GM18505 (cell line): ENCODE measurements at regions not wholly inside any gene's neighbourhood (a gene's known extent, or its start where the extent isn't known, plus 50 kb on each side); places are given as distances from the start of the nearest gene placed in this dataset.
A peak's percentile ranks its signal among the peaks of the same experiment; 100 is the strongest.

Experiments used
- ATAC-seq: cut with Tn5 transposase; IDR thresholded peaks from one replicate; pipeline ENCODE4 v1.9.1; 2021; ENCODE audit not compliant: unreplicated experiment
- POLR2A ChIP-seq: IDR thresholded peaks from 4 replicates; pipeline ENCODE4 v1.6.1; 2011; ENCODE audit warnings: borderline replicate concordance; ENCODE audit not compliant: insufficient read depth, insufficient read length; ENCODE audit errors: extremely low read depth

- TF ChIP-seq POLR2A: no peak
- no peak for ATAC-seq
These were observed 79.5 kb downstream of the FASLG start for GRCh38 chr1:172738389-172738788.

GRCh38 chr1:172742599-172743500, 83.9 kb downstream of the FASLG start:
- no peak for TF ChIP-seq POLR2A
- ATAC-seq: no peak

GRCh38 chr1:172745014-172745413, 86.1 kb downstream of the FASLG start:
- TF ChIP-seq POLR2A: no peak

GRCh38 chr1:172746091-172746949, 87.4 kb downstream of the FASLG start:
- ATAC-seq: peak; percentile 81
- TF ChIP-seq POLR2A: no peak

More at GRCh38 chr1:172745014-172745413, 86.1 kb downstream of the FASLG start:
- peak; percentile 57 for ATAC-seq

- ATAC-seq: no peak
- no peak for TF ChIP-seq POLR2A
These were observed 89.3 kb downstream of the FASLG start for GRCh38 chr1:172748201-172748600.

- no peak for ATAC-seq
- TF ChIP-seq POLR2A: no peak
These were observed 92.8 kb downstream of the FASLG start for GRCh38 chr1:172751683-172752082.

- no peak for ATAC-seq
- TF ChIP-seq POLR2A: no peak
These were observed 95.1 kb downstream of the FASLG start for GRCh38 chr1:172753964-172754363.

GRCh38 chr1:172754609-172755008, 95.7 kb downstream of the FASLG start:
- ATAC-seq: no peak
- TF ChIP-seq POLR2A: no peak

GRCh38 chr1:172755099-172755498, 96.2 kb downstream of the FASLG start:
- TF ChIP-seq POLR2A: no peak
- ATAC-seq: no peak

GRCh38 chr1:172756024-172756423, 97.1 kb downstream of the FASLG start:
- ATAC-seq: no peak
- TF ChIP-seq POLR2A: no peak

- TF ChIP-seq POLR2A: no peak
These were observed 99.4 kb downstream of the FASLG start for GRCh38 chr1:172758259-172758658.

GRCh38 chr1:172760121-172760520, 101.2 kb downstream of the FASLG start:
- ATAC-seq: no peak
- TF ChIP-seq POLR2A: no peak

More at GRCh38 chr1:172758259-172758658, 99.4 kb downstream of the FASLG start:
- no peak for ATAC-seq
